ENCODE measurements at regions not wholly inside any gene's neighbourhood (a gene's known extent, or its start where the extent isn't known, plus 50 kb on each side); places are given as distances from the start of the nearest gene placed in this dataset.

DNA sequence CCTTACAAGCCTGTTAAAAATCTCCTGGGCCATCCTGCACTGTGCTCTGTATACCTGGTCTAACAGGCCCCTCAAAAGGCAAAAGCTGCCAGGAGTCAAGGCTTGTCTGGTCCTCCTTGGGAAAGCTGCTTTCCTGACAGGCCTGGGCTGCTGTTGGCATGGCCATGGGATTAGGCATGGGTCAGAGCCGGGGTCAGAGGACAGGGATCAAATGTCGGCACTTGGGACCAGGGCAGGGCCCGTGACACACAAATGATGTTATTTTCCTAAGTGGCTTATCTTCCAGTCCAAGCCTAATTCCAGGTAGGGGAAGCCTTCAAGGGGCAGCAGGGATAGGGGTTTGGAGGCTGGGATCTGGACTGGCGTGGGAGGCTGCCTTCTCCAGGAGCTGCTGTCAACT lies 191.5 kb upstream of the GPR26 start:
- DNase-seq (ENCODE audit: low read depth): no peak
- H3K4me3 ChIP-seq (ENCODE audit: control insufficient read depth, low read depth, low read length): no peak overlapping the region
- TF ChIP-seq, protein P1, sequence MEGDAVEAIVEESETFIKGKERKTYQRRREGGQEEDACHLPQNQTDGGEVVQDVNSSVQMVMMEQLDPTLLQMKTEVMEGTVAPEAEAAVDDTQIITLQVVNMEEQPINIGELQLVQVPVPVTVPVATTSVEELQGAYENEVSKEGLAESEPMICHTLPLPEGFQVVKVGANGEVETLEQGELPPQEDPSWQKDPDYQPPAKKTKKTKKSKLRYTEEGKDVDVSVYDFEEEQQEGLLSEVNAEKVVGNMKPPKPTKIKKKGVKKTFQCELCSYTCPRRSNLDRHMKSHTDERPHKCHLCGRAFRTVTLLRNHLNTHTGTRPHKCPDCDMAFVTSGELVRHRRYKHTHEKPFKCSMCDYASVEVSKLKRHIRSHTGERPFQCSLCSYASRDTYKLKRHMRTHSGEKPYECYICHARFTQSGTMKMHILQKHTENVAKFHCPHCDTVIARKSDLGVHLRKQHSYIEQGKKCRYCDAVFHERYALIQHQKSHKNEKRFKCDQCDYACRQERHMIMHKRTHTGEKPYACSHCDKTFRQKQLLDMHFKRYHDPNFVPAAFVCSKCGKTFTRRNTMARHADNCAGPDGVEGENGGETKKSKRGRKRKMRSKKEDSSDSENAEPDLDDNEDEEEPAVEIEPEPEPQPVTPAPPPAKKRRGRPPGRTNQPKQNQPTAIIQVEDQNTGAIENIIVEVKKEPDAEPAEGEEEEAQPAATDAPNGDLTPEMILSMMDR (IDR thresholded peaks at IDR 0.05; ENCODE audit: control insufficient read depth, insufficient read depth, low read depth, low read length, missing control alignments): no peak

DNA sequence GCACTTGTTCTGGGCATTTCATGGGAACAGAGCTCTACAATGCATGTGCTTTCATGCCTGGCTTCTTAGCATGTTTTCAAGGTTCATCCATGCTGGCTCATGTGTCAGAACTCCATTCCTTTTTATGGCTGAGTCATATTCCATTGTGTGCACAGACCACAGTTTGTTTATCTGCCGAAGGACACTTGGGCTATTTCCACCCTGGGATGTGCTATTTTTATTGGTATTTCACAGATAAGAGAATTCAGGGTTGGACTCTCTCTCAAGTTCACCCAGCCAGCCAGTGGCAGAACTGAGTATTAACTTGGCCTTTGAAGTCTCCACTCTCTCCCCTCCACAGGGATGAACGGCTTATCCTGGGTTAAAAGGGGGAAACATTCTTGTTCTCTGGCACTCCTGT lies 190.7 kb upstream of the GPR26 start:
- H3K4me3 ChIP-seq (ENCODE audit: control insufficient read depth, low read depth, low read length): no peak overlapping the region
- no peak for DNase-seq (ENCODE audit: low read depth)
- TF ChIP-seq, protein P1 (IDR thresholded peaks at IDR 0.05; ENCODE audit: control insufficient read depth, insufficient read depth, low read depth, low read length, missing control alignments): no peak

DNA sequence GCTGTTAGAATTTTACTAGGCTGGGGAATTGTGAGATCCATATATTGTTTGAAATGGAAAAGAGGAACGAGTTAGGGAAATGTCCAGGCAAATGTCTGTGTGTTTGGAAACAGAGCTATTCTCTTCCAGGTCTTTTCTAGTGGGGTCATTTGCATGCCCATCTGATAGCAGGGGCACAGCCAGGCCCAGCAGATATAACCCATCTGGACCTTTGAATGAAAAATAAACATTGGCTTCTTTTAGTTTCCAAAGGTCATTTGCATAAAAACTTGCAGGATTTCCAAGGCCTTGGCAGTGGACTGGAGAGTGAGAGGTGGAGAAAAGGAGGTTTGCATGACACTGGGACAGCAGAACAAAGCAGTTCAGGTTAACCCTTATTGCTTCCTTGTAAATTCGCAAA lies 188.0 kb upstream of the GPR26 start:
- TF ChIP-seq, protein P1 (IDR thresholded peaks at IDR 0.05; ENCODE audit: control insufficient read depth, insufficient read depth, low read depth, low read length, missing control alignments): no peak
- no peak for DNase-seq (ENCODE audit: low read depth)
- no peak overlapping the region for H3K4me3 ChIP-seq (ENCODE audit: control insufficient read depth, low read depth, low read length)

DNA sequence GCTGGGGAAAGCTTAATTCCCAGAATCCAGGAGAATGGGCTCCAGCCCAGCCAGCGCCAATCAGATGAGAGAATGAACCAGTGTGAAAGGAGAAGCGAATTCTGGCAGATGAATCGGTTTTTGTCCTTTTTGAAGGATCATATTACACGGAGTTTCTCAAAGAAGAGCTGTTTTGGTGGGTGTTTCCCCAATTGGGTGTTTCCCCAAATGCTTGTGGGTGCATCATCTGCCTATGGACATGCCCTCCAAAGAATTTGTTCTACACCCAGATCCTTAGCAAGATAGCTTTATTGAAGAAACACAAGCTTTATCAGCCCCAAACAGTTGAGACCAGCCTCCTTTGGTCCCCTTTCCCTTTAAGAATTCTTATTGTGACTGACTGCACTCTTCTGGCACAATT lies 186.5 kb upstream of the GPR26 start:
- TF ChIP-seq, protein P1 (IDR thresholded peaks at IDR 0.05; ENCODE audit: control insufficient read depth, insufficient read depth, low read depth, low read length, missing control alignments): no peak
- no peak for DNase-seq (ENCODE audit: low read depth)
- H3K4me3 ChIP-seq (ENCODE audit: control insufficient read depth, low read depth, low read length): no peak overlapping the region

DNA sequence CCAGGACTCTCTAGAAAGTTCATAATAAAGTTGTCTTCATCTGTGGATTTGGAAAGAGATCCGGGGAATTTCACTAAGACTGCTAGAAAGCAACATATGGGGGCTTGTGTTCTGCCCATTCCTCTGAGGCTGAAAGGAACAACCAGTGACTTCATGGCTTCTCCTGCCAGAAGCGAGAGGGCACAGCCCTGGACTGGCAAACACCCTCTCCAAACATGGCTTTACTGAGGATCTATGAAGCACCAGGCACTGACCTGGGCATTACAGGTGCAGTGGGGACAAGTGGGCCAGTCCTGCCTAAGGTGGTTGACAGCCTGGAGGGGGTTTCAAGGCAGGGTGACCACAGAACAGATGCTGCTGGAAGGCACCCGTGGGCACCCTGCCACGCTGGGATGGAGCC lies 185.8 kb upstream of the GPR26 start:
- TF ChIP-seq, protein P1 (IDR thresholded peaks at IDR 0.05; ENCODE audit: control insufficient read depth, insufficient read depth, low read depth, low read length, missing control alignments): no peak
- H3K4me3 ChIP-seq (ENCODE audit: control insufficient read depth, low read depth, low read length): no peak overlapping the region
- no peak for DNase-seq (ENCODE audit: low read depth)

DNA sequence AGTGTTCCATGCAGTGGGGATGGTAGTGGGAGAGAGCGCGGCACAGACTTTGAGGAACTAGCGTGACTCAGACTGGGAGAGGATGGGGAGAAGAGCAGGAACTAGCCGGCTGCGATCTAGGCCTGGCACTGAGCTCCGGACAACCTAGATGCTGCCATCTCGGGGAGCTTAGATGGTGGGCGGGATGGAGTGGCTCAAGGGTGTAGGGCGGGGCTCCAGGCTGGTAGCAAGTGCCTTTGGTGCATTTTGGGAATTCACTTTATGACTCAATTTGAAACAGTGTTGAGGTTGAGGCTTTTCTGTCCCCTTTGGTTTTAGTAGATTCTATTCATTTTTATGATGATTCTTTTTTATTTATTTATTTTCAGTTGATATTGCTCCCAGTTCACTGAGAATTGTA lies 185.3 kb upstream of the GPR26 start:
- H3K4me3 ChIP-seq (ENCODE audit: control insufficient read depth, low read depth, low read length): no peak overlapping the region
- DNase-seq (ENCODE audit: low read depth): no peak
- TF ChIP-seq, protein P1 (IDR thresholded peaks at IDR 0.05; ENCODE audit: control insufficient read depth, insufficient read depth, low read depth, low read length, missing control alignments): no peak

DNA sequence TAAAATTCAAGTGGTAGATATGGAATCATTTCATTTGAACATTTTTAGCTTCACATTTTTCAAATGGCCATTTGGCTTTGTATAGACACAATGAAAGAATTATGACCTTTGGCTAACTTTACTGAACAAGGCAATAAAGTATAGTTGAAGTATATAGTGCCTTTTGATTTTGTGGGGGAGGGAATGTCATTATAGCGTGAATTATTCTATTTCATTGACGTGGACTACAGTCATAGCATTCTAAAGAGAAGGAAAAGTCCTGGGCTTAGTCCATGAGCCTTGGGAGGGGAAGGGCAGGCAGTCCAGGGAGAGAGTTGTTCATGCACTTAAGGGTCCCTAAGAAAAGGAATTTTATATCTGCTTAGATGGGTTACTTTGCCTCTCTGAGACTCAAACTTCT lies 181.4 kb upstream of the GPR26 start:
- TF ChIP-seq, protein P1 (IDR thresholded peaks at IDR 0.05; ENCODE audit: control insufficient read depth, insufficient read depth, low read depth, low read length, missing control alignments): no peak
- DNase-seq (ENCODE audit: low read depth): no peak
- H3K4me3 ChIP-seq (ENCODE audit: control insufficient read depth, low read depth, low read length): no peak overlapping the region
